M059J (cell line): ENCODE measurements at regions not wholly inside any gene's neighbourhood (a gene's known extent, or its start where the extent isn't known, plus 50 kb on each side); places are given as distances from the start of the nearest gene placed in this dataset.
"Not testable (repeated sequence)": the region's sequence is repeated elsewhere in the genome, so short reads cannot be mapped to it uniquely, and the experiment has no call there.

Experiments
- DNase-seq: peaks from one replicate; pipeline ENCODE4 v3.0.0-alpha.2; 2012; ENCODE audit warnings: low read depth

DNA sequence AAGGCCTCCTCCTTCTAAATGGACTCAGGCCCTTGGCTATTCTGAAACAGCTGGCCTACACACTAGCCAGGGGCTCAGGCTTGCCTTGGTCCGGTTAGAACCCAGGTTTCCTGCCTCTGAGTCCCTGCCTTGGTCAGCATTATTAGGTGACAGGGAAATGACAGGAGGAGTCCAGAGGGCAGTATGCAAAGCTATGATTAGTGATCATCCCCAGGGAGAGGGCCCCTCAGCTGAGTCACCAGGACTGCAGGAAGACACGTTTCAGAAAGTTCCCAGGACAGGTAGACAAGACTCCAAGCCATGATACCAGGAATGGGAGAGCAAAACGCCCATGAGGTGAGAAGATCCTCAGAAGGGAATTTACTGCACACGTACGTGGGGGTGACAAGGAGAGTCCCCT is 301.1 kb upstream of the COBL start:
- no peak for DNase-seq

DNA sequence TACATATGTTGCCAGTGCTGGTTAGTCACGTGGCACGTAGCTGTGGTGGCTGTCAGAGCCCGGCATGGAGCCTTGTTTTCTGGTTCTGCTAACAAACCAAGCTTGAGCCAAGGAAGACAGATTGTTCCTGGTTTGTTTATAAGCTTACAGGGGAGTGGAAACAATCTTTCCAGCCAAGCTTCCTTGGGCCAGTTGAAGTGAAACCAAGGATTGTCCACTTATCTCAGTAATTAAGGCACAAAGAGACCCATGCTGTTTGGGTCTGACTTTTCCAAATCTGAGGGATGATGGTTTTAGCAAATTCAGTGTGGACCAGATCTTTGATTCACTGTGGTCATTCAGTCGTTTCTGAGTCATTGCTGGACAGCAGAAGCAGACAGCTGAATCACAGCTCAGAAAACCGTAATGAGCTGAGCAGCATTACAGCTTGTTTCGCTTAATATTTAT is 297.3 kb upstream of the COBL start:
- peak; percentile 7 for DNase-seq

DNA sequence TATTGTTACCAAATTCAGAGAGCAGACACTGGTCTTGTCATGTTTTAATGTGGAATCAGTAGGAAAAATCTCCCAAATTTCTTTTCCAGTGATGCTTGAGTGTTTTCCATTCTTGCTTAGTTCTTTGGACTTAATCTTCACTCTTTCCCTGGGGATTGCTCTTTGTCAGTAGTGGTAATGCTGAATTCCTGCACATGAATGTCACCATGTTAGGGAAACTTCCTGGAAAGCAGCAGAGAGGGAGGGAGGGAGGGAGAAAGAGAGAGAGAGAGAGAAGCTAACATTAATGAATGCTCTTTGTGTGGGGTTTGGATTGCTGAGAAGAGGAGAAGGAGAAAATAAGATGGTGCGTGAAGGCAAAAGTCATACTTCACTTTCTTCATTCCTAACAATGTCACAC is 295.3 kb upstream of the COBL start:
- no peak for DNase-seq

DNA sequence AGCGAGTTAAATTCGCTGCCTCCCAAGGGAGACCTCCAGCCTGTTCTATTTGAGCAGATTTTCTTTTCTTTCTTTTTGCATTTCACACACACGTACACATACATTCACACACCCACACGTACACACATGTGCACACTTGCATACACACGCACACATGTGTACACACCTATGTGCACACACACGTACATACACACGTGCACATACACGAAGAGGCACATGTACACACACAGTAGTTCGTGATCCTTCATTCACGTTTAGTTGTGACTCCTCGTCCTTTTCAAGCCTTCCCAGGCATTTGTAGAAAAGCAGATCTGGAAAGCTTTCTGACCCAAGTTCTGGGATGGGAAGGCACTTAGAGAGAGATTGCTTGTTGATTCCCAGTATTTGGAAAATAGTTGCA is 290.8 kb upstream of the COBL start:
- DNase-seq: no peak

DNA sequence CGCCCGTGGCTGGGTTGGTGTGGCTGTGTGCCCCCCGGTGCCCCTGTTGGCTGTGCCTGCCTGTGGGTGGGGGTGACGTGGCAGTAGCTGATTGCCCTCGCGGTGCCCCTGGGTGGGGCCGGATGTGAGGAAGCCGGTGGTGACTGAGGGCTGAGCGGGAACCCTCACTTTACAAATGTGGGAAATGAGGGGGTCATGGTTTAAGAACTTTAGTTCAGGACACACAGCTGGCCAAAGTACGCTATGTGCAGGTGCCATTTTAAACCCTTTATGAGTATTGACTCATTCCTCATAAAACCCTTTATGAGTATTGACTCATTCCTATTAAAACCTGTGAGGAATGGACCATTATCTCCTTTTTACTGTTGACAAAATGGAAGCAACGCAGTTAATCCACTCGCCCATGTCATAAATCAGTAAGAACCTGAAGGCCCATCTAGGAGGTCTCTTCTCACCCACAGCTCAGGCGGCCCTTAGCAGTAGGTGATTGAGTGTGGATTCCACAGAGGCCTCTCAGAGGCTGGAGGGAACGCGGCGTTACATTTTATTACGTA is 290.1 kb upstream of the COBL start:
- DNase-seq: peak; percentile 70

DNA sequence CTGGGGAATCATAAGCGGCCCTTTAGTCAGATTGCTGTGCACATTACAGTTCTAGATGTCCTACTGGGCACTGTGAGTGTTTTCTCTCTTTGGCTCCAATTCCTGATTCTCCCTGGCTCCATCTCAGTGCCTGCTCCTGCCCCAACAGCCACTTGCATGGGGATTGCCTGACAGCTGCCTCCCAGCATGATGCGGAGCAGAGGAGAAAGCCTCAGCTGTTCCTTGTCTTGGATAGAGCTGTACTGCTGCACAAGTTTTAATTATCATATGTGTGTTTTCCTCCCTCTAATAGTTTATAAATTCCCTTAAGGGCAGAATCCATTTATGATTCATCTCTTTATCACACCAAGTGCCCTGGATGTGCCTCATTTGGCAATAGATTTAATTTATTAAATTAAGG is 285.8 kb upstream of the COBL start:
- DNase-seq: no peak

DNA sequence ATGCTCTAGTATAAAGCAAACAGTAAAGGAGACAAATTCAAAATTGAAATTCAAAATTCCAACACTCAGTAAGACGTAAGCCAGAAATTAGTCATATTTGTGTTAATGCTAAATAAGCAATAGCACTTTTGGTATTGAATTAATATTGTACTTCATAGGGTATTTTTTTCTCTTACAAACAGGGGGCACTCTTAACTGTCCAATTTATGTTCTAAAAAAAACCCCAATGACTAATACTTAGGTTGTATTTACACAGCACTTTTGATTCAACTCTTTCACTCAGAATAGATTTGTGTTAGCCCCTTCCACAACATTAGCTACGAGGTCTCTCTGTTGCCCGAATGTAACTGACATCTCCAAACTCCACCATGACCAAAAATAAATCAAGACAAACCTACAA is 284.9 kb upstream of the COBL start:
- DNase-seq: no peak

DNA sequence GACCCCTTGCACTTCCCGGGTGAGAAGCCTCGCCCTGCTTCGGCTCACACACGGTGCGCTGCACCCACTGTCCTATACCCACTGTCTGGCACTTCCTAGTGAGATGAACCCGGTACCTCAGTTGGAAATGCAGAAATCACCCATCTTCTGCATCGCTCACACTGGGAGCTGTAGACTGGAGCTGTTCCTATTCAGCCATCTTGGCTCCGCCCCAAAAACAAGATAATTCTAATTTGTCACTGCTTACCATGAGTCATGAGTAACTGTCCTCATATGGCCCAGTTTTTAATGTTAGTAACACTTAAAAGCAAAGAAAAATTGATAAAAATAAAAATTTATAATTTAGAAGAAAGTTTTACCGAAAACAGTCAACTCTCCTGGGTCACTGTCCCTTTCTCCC is 283.3 kb upstream of the COBL start:
- DNase-seq: not testable (repeated sequence)

DNA sequence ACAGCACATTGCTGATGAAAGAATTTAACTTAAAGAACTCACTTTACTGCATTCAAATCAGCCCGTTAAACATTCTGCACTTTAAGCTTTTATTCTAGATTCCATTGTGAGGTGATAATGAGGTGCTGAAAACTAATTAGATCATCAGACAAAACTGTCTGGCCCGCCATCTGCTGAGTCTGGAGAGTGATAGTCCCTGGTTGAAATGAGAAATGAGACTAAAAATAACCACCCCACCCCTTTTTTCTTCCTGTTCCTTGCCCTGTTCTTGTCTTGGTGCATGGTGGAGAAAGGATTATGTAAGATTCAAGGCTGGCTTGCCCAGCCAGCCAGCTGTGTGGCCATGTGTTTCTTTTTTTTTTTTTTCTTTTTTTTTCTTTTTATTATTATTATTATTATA is 277.0 kb upstream of the COBL start:
- DNase-seq: no peak

DNA sequence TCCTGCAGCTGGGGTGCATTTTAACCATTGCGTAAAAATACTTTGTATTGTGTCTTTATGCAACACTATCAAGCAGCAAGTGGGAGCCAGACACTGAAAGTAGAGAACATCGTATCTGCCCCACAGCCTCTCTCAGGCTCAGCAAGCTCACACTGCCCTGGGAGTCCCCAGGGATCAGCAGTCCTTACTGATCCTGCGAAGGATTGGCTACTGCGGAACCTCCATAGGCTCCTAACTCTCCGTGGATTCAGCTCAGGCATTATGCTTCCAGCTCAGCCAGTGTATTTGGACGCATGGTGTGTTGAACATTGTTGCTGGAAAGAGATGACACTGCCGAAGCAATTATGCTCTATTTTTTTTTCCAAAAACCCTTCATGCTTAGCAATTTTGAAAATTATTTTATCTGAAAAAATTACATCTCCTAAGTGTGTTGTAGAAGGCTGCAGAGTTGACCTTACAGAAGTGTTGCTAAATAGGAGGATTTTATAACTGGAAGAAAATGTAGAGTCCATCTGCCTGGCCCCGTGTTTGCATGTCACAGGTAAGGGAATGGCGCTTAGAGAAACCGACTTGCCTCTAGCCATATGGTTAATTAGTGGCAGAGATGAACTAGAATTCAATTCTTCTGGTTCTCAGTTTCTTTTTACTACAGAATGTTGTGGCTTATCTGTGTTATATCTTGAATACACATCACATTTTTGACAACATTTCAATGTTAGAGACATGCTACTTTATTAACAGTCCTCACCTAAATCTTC is 276.4 kb upstream of the COBL start:
- no peak for DNase-seq

DNA sequence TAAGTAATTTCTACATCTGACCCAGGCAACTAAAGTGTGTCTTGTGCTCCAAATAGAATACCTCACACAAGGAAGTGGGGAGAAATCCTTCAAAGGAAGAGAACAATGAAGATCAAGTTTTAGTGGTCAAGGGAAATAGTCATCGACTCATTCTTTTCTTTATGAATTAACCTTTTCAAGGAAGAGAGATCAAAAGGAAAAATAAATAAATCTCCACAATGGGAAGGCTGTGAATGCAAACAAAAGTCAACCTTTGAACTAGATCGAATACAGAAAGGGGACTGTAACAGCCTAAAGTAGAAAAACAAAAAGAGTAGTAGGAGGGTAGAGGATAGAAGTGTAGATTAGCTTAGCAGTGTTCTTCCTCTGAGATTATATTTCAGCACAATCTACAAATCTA is 274.6 kb upstream of the COBL start:
- no peak for DNase-seq

DNA sequence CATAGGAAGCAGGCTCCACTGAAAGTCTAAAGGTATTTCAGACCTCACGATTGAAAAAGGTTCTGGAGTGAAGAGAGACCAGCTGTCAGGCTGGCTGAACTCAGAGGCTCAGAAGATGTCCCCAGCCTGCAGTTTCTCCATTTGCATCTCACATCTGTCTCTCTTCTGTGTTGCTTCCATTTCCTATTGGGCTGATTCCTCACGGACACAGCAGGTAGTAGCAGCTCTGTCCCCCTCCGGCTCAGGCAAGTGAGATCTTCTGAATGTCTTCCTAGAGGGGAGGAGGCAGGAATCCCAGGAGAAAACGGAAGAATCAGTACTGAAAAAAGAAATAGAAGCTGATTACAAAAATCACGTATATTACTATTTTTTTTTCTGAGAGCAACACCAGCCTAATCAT is 274.1 kb upstream of the COBL start:
- DNase-seq: no peak

DNA sequence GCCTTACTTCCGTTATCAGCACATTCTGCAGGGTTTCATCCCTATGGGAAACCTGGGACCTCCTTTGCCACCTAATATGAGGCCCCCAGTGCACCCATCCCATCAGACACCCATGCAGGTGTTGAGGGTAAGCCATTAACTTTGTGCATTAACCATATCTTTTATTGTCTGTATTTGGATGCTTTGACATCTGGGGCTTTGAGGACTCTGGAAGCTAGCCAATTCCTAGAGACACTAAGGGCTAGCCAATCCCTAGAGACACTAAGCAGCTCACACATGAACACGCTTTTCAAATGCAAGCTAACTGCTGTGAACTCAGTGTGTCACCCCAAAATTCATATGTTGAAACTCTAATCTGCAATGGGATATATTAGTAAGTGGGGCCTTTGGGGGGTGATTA is 272.5 kb upstream of the COBL start:
- no peak for DNase-seq

DNA sequence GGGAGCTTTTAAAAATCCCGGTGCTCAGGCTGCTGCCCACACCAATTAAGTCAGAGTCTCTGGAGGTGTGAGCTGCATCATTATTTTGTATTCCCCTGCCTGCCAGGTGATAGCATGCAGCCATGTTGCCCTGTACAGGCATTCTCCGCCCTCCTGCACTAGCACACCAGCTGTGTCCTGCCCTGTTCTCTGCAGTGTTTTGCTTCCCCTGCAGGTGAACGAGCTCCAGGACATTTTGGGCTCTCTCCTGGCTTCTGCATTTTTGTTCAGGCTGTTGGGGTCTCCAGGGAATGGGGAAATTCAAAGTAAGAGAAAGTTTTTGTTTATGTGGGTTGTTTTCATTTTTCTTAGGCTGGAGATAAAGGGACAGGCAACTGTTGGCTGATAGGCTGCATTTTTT is 271.0 kb upstream of the COBL start:
- no peak for DNase-seq

DNA sequence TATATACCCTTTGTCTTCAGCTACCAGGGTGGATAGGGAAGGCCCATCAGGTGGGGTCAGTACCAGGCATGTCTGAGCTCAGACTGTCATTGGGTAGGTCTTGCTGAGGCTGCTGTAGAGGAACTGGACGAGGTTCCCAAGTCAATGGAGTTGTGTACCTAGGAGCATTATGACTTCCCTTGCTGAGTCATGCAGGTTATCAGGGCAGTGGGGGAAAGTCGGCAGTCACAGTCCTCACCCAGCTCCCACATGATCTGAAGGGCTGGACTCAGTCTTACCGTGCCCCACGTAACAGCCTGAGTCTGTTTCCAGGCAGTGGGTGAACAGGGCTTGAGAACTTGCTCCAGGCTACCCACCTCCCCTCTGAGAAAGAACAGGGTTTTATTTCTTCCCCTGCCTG is 260.8 kb upstream of the COBL start:
- DNase-seq: no peak

DNA sequence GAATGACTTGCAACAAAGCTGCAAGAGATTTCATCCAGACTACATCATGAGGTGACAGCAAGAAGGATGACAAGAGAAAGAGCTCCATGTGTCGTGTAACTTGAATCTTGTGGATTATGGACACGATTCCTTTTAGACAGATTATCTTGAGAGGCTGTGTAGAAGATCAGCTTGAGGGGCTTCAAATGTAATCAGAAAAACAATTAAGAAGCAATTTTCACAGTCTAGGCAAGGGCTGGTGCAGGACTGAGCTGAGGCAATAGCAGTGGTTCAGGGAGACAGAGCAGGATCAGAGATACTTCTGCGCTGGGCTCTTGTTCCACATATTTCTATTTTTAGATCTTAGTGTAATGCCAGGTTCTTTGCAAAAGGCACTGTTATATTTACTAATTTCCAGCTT is 253.0 kb upstream of the COBL start:
- DNase-seq: no peak

DNA sequence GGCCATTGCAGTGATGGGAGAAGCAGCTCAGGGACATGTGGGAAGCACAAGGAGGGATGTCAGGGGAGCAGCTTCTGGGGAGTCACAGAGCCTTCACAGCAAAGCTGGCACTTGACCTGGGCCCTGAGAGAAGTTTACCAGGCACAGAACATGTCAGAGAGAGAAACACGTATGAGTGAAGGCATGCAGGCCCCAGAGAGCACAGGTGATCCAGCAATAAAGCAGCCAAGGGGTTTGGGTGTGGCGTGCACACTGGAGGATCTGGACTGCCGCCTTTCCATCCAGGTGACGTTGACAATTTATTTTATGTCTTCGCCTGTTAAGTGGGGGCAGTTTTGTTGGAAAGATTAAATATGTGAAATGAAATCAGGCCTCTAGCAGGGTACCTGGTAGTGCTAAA is 252.6 kb upstream of the COBL start:
- DNase-seq: no peak

DNA sequence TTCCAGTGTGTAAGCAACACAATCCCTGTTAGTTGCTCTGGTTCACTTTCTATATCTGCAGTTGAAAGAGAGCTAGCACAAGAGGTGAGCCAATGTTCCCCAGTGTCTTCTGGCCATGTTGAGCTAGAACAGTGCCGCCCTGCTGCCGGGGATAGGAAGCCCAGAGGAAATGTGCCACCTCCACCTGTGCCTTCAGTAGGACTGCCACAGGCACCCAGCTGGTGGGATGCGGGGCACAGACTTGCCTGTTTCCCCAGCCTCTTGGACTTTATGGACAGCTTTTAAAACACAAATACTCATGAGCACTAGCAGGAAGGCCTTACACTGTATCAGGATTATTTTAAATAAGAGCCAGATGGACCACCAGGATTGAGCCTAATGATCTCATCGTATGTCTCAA is 234.5 kb upstream of the COBL start:
- no peak for DNase-seq

DNA sequence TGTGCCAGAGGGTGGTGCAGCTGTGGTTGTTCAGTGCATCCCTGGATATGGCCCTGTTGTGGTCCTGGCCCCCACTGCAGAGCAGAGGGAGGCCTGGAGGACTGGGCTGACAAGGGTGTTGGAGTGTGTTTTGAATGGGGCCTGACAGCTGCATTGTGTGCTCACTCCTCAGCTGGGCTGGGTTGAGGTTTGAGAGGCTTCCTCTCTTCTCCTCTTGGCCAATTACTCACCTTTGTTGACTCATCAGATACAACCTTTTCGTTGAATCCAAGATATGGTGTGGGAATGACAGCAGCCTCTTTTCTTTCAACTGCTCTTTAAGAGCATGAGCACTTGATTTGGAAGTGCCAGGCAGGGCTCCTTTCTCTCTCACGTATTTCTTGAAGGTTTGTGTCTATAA is 228.5 kb upstream of the COBL start:
- DNase-seq: no peak

DNA sequence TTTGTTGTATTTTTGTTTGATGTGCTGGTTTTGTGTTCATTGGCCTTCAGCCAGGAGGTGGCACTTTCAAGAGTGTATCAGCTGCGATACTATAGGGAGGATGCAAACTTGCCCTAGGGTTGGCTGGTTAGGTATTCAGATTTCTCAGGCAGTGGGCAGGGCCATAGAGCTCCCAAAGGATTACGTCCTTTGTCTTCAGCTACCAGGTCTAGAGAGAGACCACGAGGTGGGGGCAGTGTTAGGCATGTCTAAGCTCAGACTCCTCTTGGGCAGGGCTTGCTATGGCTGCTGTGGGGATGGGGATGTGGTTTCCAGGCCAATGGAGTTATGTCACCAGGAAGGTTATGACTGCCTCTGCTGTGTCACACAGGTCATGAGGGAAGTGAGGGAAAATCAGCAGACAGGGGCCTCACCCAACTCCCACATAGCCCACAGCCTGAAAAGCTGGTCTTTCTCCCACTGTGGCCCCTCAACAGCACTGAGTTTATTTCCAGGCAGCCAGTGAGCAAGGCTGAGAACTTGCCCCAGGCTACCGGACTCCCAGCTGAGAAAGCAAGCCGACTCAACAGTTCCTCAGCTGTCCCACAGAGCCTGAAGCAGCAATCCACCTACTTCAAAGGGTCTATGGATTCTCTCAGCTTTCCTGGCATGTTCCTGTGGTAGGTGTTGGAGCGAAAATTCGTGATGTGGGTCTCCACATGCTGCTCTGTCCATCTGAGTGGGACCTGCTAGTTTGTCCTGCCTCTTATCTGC is 227.4 kb upstream of the COBL start:
- DNase-seq: no peak

DNA sequence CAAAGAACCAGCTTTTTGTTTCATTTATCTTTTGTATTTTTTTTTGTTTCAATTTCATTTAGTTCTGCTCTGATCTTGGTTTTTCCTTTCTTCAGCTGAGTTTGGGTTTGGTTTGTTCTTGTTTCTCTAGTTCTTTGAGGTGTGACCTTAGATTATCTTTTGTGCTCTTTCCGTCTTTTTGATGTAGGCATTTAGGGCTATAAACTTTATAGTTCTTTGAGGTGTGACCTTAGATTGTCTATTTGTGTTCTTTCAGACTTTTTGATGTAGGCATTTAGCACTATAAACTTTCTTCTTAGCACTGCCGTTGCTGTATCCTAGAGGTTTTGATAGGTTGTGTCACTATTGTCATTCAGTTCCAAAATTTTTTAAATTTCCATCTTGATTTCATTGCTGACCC is 224.3 kb upstream of the COBL start:
- not testable (repeated sequence) for DNase-seq

DNA sequence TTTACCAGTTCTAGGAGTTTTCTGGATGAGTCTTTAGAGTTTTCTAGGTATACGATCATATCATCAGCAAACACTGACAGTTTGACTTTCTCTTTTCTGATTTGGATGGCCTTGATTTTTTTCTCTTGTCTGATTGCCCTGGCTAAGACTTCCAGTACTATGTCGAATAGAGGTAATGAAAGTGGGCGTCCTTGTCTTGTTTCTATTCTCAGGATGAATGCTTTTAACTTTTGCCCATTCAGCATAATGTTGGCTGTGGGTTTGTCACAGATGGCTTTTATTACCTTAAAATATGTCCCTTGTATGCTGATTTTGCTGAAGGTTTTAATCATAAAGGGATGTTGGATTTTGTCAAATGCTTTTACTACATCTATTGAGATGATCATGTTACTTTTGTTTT is 223.2 kb upstream of the COBL start:
- DNase-seq: no peak

DNA sequence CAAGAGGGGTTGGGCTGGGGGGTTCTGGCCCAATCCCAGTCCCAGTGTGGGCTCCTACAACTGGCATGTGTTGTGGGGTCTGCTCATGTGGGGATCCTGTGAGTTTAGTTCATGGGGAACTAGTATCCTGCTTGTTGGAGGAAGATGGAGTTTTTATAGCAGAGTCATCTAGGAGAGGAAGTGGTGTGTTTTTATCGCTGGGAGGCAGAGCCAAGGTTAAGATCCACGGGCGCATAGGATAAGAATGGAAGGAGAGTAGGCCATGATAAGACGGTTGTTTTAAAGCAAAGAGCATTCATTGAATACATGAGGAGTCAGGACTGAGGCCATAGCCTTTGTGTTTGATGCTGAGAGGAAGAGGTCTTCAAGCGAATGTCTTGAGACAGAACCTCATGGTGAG is 211.6 kb upstream of the COBL start:
- DNase-seq: no peak
